ENCODE measurements at regions not wholly inside any gene's neighbourhood (a gene's known extent, or its start where the extent isn't known, plus 50 kb on each side); places are given as distances from the start of the nearest gene placed in this dataset.

DNA sequence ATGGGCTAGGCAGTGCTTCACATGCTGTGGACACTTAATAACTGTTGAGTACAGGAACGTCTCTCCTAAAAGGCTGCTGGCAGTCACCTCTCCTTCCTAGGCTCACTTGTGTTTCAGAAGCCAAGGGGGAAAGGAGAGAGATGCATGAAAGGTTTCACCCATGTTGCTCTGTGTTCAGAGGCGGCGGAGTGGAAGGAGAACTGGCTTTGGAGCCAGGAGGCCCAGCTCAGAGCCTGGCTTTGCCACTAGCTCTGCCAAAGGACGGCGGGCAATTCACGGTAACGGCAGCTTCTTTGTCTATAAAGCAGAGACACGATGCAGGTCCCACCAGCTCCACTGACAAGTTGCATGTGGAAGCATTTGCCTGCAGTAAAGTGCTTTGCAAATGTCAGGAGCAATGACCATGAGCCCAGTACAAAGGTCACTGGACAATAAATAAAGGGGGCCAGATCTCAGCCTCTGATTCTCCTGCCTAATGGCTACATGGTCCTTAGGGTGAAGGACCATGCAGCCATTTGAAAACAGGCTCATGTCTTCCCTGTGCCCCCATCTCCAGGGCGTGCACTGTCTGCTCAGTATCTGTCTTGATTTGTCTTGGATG, 171.7 kb upstream of the TLE3 start:
- intact Hi-C loops (cut with micrococcal nuclease) = loop anchor here (5.0 kb wide), 1 partner anchor 792 kb away; no protein-coding TSS in a partner anchor
- no peak overlapping the region for H2AFZ ChIP-seq (ENCODE audit: low read depth, low read length, poor library complexity, severe bottlenecking)

More for the DNA sequence above, 171.7 kb upstream of the TLE3 start:
- TF ChIP-seq, protein P1, sequence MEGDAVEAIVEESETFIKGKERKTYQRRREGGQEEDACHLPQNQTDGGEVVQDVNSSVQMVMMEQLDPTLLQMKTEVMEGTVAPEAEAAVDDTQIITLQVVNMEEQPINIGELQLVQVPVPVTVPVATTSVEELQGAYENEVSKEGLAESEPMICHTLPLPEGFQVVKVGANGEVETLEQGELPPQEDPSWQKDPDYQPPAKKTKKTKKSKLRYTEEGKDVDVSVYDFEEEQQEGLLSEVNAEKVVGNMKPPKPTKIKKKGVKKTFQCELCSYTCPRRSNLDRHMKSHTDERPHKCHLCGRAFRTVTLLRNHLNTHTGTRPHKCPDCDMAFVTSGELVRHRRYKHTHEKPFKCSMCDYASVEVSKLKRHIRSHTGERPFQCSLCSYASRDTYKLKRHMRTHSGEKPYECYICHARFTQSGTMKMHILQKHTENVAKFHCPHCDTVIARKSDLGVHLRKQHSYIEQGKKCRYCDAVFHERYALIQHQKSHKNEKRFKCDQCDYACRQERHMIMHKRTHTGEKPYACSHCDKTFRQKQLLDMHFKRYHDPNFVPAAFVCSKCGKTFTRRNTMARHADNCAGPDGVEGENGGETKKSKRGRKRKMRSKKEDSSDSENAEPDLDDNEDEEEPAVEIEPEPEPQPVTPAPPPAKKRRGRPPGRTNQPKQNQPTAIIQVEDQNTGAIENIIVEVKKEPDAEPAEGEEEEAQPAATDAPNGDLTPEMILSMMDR (IDR thresholded peaks at IDR 0.05 in 2 of 3, conservative IDR thresholded peaks at IDR 0.05 in 1 of 3; ENCODE audit: borderline replicate concordance in 1 of 3, insufficient read depth in 1 of 3, low read depth in 2 of 3, low read length in 2 of 3) = no peak
- TF ChIP-seq FOSL1 (IDR thresholded peaks at IDR 0.05; ENCODE audit: low read depth) (no peak), EZH2 (IDR thresholded peaks at IDR 0.05) (no peak), YY1 (IDR thresholded peaks at IDR 0.05; ENCODE audit: extremely low read depth, insufficient replicate concordance, low read depth, low read length) (no peak), ZFX (IDR thresholded peaks at IDR 0.05) (no peak), CBX3 (IDR thresholded peaks at IDR 0.05; ENCODE audit: low read depth) (no peak), SP1 (IDR thresholded peaks at IDR 0.05; ENCODE audit: low read depth) (no peak), EGR1 (IDR thresholded peaks at IDR 0.05; ENCODE audit: low read depth) (no peak), CEBPB (IDR thresholded peaks at IDR 0.05; ENCODE audit: low read depth) (no peak), TCF7L2 (IDR thresholded peaks at IDR 0.05; ENCODE audit: borderline replicate concordance, extremely low read depth, insufficient read depth, insufficient read length) (no peak)
- TF ChIP-seq, protein P2, sequence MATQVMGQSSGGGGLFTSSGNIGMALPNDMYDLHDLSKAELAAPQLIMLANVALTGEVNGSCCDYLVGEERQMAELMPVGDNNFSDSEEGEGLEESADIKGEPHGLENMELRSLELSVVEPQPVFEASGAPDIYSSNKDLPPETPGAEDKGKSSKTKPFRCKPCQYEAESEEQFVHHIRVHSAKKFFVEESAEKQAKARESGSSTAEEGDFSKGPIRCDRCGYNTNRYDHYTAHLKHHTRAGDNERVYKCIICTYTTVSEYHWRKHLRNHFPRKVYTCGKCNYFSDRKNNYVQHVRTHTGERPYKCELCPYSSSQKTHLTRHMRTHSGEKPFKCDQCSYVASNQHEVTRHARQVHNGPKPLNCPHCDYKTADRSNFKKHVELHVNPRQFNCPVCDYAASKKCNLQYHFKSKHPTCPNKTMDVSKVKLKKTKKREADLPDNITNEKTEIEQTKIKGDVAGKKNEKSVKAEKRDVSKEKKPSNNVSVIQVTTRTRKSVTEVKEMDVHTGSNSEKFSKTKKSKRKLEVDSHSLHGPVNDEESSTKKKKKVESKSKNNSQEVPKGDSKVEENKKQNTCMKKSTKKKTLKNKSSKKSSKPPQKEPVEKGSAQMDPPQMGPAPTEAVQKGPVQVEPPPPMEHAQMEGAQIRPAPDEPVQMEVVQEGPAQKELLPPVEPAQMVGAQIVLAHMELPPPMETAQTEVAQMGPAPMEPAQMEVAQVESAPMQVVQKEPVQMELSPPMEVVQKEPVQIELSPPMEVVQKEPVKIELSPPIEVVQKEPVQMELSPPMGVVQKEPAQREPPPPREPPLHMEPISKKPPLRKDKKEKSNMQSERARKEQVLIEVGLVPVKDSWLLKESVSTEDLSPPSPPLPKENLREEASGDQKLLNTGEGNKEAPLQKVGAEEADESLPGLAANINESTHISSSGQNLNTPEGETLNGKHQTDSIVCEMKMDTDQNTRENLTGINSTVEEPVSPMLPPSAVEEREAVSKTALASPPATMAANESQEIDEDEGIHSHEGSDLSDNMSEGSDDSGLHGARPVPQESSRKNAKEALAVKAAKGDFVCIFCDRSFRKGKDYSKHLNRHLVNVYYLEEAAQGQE (IDR thresholded peaks at IDR 0.05; ENCODE audit: low read depth) = no peak
- ChIA-PET RAD21 (ENCODE audit: low non-redundant PET in 1 of 2, low total read pairs in 2 of 2, uncharacterized antibody in 2 of 2, unreplicated experiment in 2 of 2) (no interaction called here), CTCF (no interaction called here), POLR2A (no interaction called here)
- Histone ChIP-seq H3K27me3 (ENCODE audit: insufficient read depth, low read length) (peaks cover 34% of the 10 kb centered on the region; the same call in 1 of the 2 replicates), H3K9me2 (ENCODE audit: insufficient read depth) (no peaks in the 10 kb centered on the region), H3K4me1 (ENCODE audit: control insufficient read depth in 1 of 2, insufficient read depth in 2 of 2, low read length in 2 of 2) (peaks cover 16 to 43% of the 10 kb centered on the region in 2 experiments), H4K20me1 (ENCODE audit: insufficient read depth) (no peaks in the 10 kb centered on the region), H3K9me3 (ENCODE audit: control insufficient read depth in 1 of 2, insufficient read depth in 1 of 2, low read depth in 1 of 2, low read length in 2 of 2) (no peaks in the 10 kb centered on the region), H3K27ac (ENCODE audit: low read depth, low read length) (no peak overlapping the region), H3K4me2 (ENCODE audit: low read length) (no peak overlapping the region), H3K79me2 (ENCODE audit: insufficient read depth, low read length) (no peaks in the 10 kb centered on the region), H3K9ac (ENCODE audit: low read length) (no peak overlapping the region), H3K4me3 (replicated peaks in 1 of 2; ENCODE audit: low read depth in 1 of 2, low read length in 2 of 2) (no peak overlapping the region), H3K36me3 (ENCODE audit: control insufficient read depth in 1 of 2, insufficient read depth in 2 of 2, low read length in 2 of 2) (no peaks in the 10 kb centered on the region)
- no peak for DNase-seq (ENCODE audit: low read depth, low spot score)
- no TSS peak for BruUV-seq (replicated peaks)
- ATAC-seq = no peak
